Renal pelvis (tissue), 1 donor: ENCODE measurements at regions not wholly inside any gene's neighbourhood (a gene's known extent, or its start where the extent isn't known, plus 50 kb on each side); places are given as distances from the start of the nearest gene placed in this dataset.

Experiments used
- DNase-seq: peaks from one replicate; pipeline ENCODE4 v3.0.0-alpha.2; 2013

DNA sequence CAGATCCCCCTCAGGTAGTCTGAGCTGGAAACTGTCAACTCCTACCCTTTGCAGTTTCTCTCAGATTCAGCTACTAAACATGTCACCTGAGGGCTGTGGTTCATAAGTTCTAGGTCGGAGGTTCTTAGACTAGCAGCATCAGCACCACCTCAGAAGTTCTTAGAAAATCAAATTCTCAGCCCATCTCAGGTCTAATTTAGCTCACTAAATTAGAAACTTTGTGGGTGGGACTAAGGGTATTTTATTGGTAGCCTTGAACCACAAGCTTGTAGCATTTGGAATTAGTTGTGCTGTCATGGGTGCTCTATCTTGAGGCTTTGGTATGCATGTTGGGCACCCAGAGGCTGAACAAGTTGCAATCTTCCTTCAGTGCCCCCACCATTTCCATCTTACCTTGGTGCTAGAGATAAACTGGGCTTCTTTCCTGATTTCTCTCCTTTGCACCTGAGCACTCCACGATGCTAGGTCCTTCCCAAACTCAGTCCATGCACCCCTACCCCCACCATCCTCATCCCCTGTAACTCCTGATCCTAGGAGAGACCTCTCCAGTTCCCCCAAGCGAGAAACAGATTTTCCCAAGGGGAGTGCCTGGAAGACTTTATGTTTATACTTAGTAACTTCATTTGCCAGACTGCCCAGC, 54.2 kb downstream of the S1PR1 start:
- no peak for DNase-seq

GRCh38 chr1:101291562-101292380, 55.0 kb downstream of the S1PR1 start:
- DNase-seq, result no peak

DNA sequence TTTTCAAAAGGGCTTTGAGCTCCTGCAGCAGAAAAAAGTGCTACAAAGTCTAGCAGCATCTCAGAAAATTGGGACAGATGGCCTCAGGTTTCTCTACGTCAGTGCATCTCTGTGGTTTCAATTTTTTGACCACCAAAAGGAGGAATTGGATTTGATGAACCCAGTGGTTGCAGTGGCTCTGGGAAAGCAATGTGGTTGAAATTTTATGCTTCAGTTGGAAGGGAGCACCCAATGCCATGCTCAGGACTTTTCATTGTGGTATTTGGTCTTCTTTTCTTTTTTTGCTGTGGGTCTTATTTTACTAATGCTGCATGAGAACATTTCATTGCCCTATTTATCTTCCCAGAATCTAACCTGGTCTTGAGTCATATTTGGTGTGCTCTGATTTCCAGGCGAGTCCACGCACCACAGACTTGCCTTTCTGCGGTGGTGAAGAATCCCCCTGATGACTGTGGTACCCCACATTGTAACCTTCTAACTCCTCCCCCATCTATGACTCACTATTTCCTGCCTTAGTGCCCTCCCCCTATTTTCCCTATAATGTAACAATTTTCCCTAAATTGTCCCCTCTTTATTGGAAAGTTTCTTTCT, 56.7 kb downstream of the S1PR1 start:
- no peak for DNase-seq

GRCh38 chr1:101295209-101295608, 58.4 kb downstream of the S1PR1 start:
- no peak for DNase-seq

DNA sequence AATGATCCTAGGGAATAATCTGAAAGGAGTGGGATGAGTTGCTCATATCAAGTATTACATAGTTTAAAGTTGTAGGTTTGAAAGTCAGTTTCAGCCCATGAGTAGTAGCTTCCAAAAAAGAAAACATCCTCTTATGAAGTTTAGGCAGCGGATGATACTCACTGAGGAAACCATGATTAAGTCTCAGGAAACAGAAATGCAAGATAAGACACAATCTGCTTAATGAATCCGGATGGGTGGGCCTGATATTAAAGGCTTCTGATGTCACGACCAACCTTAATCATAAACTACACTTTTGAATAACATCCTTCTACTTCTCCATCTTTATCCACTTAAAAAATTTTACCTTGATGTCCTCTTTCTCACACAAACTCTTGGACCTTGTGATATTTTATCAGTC, 61.8 kb downstream of the S1PR1 start:
- DNase-seq, result no peak

GRCh38 chr1:101299141-101299540, 62.3 kb downstream of the S1PR1 start:
- no peak for DNase-seq

DNA sequence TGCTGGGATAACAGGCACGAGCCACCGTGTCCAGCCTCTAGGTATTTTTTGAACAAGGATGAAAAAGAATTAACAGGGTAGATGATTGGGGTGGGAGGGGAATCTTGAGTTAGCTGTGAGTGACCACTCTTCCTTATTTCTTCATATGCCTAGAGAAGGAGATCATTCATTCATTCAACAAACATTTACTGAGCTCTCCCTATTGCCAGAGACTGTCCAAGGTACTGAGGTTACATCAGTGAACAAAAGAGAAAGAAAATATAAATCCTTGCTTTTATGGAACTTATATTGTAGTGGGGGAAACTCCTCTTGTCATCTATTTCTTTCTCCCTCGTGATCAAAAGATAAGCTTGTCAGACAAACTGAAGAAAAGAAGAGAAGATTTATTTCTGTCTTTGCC, 62.9 kb downstream of the S1PR1 start:
- no peak for DNase-seq

DNA sequence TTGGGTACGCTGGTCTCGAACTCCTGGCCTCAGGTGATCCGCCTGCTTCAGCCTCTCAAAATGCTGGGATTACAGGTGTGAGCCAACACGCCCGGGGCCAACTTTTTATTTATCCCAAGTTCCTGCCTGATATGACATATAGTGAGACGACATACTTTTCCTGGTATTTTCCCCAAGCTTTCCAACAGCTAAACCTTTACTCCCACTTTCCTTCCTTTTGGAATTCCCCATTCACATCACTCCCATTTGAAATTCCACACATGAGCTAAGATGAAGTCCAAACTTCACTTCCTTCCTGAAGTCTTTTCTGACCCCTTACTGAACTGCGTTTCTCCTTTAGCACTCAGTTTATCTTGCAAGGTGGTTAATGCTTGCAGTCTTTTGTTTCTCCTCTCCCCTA, 64.1 kb downstream of the S1PR1 start:
- no peak for DNase-seq

DNA sequence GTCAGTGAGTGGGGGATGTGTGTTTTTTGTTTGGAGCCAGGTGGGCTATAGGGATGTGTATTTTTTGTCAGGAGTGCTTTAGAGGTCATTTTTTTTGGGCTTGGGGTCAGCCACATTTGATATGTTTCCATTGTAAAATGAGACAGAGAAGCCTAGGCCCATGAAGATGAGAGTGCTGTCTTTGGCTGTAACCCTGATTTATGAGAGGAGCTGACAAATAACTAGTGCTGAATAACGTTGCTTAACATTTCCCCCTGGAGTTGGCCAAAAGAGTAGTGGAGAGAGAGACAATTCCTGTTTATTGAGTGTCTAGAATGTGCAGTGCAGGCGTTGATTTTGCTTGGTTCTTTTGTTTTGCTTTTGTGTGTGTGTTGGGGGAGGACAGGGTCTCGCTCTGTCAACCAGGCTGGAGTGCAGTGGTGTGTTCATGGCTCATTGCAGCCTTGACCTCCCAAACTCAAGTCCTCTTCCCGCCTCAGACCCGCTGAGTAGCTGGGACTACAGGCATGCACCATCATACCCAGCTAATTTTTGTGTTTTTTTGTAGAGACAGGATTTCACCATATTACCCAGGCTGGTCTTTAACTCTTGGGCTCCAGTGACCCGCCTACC, 64.7 kb downstream of the S1PR1 start:
- no peak for DNase-seq

DNA sequence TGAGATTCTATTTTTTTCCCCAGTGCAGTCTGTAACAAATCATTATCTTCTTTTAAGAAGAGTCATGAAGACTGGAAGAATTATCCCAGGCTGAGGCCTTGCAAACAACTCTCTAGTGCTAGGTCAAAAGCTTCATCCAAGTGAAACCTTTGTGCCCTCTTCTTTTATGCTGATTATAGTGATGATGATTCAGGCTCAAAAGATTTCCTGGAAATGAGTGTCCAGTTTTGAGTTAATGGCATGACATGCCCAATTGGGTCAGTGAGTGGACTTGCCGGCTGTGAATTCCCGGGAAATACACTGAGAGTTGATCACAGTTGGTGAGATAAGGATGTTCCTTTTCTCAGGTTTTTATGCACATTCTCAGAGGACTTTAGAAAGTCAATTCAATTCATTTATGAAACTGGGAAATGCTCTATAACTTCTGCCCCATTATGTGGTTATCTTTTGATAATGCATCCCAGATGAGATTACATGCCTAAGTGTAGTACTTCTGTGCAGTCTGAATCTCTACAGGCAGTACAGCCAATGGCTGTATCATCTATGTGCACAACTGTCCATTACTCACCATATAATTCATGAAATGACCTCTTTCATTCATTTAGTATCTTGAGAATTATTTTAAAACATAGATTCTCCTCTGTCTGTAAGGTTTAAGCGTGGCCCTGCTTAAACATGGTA, 66.2 kb downstream of the S1PR1 start:
- DNase-seq, result no peak

DNA sequence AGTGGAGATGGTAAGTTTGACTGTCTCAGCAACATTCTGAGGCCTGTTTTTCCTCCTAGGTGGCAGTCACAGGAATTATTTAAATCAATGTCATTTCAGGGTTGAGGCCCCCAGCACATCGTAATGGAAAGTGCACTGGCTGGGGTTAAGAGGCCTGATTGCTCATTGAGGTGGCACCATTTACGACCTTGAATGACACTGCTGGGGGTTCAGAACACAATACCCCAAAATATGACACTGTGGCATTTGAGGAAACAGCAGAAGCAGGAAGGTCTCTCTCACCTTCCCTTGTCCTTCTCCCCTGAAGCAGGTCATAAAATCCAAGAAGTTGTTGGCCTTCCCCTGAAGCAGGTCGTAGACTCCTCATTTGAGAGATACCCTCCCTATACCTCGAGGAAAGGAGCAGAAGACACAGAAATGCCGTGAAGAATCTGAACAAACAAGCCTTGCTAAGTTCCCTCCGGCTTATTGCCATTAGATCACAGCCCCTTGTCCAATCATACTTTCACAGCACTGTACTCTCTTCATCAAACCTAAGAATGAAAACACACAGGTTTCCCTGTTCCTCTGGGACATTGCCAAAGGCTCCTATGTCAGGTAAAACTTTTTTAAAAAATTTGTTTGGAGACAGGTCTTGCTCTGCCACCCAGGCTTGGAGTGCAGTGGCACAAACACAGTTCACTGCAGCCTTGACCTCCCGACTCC, 71.3 kb downstream of the S1PR1 start:
- DNase-seq, result no peak

- DNase-seq, result no peak
These were observed 72.1 kb downstream of the S1PR1 start for GRCh38 chr1:101308935-101309333.

DNA sequence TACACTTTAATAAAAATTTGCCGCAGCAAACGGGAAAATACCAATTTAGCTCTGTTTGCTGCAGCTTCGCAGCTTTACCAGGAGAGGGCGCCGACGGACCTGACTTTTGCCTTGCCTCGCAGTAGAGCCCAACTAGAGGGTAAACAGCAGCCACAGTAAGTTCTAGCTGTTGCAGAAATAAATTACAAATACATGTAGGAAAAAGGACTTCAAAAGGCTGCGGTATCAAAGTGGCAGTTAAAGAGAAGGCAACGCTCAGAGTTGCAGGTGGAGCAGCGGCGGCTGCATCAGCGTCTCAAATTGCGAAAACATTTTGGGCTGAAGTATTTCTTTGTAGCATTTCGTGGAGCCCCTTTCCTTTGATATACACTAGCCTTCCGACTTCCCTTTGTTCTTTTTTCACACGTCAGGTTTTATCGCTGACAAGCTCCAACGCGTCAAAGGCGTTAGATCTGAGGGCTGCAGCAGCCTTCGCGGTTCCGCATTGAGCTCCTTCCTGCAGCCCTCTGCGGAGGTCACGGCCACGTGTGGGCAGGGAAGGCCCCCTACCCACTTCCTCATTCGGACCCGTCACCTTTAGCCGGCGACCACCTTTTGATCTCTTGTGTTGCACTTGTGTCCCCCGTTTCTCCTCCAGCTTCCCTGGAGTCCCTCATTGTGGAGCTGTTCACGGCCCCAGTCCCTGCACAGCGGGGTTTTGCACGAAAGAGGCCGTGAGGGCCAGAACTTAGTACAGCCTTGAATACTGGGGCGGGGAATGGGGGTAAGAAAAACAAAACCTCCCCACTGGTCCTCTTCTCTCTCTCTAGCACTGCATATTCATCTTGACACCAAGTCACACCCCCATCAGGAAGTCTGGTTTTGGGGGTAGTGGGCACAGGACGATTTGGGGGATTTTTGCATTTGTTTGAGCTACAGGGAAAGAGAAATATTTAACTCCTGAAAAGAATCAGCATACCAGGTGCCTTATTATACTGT, 72.8 kb downstream of the S1PR1 start:
- DNase-seq, result peak; percentile 66

GRCh38 chr1:101310506-101310905, 73.7 kb downstream of the S1PR1 start:
- no peak for DNase-seq

GRCh38 chr1:101311146-101311920, 74.5 kb downstream of the S1PR1 start:
- no peak for DNase-seq

DNA sequence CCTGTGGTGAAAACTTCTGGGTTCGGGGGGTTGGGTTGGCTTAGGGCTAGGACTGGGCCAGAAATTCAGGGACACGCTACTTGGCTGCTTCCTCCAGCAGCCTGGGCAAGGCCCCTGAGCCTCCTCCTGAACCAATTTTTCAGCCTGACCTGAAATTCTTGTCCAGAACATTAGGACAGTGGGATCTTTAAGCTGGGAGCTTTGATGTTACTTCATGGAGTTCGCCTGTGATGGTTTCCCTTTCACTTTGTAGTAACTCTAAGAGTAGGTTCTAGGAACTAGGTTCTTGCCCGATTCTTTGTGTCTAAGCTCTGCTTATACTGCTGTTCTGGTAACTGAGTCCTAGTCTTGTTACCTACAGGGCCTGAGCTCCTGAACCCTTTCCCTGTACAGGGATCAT, 75.3 kb downstream of the S1PR1 start:
- DNase-seq, result no peak

DNA sequence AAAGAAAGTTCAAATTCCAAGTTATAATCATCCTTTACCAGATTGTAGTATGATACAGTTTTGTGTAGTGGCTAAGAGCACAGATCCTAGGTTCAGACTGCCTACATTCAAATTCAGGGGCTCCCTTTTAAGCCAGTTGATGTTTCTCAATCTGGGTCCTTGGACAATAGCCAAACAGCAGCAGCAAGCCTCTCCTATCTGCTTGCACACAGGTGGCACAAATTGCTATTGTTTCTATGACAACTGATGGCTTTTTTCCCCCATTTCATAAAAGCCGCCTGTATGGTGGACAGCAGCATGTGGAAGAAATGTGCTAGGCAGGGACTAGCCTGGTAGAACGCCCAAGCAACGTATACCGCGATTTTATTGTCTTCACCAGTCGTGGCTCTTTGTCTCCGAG, 76.5 kb downstream of the S1PR1 start:
- DNase-seq, result no peak

DNA sequence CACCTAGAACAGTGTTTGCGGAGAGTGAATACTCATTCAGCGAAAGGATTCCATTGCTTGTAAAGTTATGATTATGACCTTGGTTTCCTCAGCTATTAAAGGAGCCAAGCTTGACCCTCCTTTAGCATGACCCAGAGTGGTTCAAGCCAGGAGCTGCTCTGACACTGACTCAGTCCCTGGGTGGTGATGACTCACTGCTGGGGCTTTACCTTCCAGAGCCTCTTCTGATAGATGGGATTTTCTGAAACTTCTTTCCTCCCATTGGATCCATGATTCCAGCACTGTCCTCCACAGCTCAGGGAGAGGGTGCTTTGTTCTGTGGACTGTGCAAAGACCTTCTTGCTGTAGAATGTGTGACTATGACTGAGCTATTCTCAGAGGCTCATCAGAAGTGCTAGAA, 77.4 kb downstream of the S1PR1 start:
- DNase-seq, result no peak

DNA sequence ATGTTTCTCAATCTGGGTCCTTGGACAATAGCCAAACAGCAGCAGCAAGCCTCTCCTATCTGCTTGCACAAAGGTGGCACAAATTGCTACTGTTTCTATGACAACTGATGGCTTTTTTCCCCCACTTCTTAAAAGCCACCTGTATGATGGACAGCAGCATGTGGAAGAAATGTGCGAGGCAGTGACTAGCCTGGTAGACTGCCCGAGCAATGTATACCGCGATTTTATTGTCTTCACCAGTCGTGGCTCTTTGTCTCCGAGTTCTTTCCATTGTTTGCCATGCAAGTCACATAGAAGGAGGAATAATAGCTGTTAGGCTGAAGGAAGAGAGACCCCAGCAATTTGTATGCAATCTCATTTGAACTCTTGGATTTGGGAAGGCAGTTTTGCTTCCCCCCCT, 79.4 kb downstream of the S1PR1 start:
- DNase-seq, result no peak

GRCh38 chr1:101316799-101317198, 80.0 kb downstream of the S1PR1 start:
- no peak for DNase-seq
